HG02885 (cell line): ENCODE measurements at regions not wholly inside any gene's neighbourhood (a gene's known extent, or its start where the extent isn't known, plus 50 kb on each side); places are given as distances from the start of the nearest gene placed in this dataset.
"Not testable (repeated sequence)": the region's sequence is repeated elsewhere in the genome, so short reads cannot be mapped to it uniquely, and the experiment has no call there.

Source experiments
- ATAC-seq: cut with Tn5 transposase; IDR thresholded peaks from one replicate; pipeline ENCODE4 v1.9.1; 2021; ENCODE audit warnings: mild to moderate bottlenecking; ENCODE audit not compliant: unreplicated experiment, poor library complexity

- no peak for ATAC-seq
Observed at GRCh38 chr2:219829667-219830352, 202.4 kb downstream of the SLC4A3 start.

GRCh38 chr2:219830353-219830738 is 202.9 kb downstream of the SLC4A3 start:
- no peak for ATAC-seq

GRCh38 chr2:219831957-219832356 is 204.5 kb downstream of the SLC4A3 start:
- no peak for ATAC-seq

GRCh38 chr2:219832904-219833303 is 205.5 kb downstream of the SLC4A3 start:
- ATAC-seq: no peak

GRCh38 chr2:219835493-219835892 is 208.1 kb downstream of the SLC4A3 start:
- ATAC-seq: no peak

- no peak for ATAC-seq
Observed at GRCh38 chr2:219836647-219837177, 209.3 kb downstream of the SLC4A3 start.

GRCh38 chr2:219844401-219845091 is 217.1 kb downstream of the SLC4A3 start:
- peak; percentile 93 for ATAC-seq

GRCh38 chr2:219848882-219849281 is 221.5 kb downstream of the SLC4A3 start:
- no peak for ATAC-seq

GRCh38 chr2:219851169-219851568 is 223.7 kb downstream of the SLC4A3 start:
- no peak for ATAC-seq

- ATAC-seq: no peak
Observed at GRCh38 chr2:219851801-219852481, 224.5 kb downstream of the SLC4A3 start.

- no peak for ATAC-seq
Observed at GRCh38 chr2:219852626-219853025, 225.2 kb downstream of the SLC4A3 start.

- no peak for ATAC-seq
Observed at GRCh38 chr2:219856602-219857001, 229.2 kb downstream of the SLC4A3 start.

GRCh38 chr2:219857751-219858150 is 230.3 kb downstream of the SLC4A3 start:
- no peak for ATAC-seq

GRCh38 chr2:219861307-219861706 is 233.9 kb downstream of the SLC4A3 start:
- no peak for ATAC-seq

GRCh38 chr2:219864154-219864553 is 236.7 kb downstream of the SLC4A3 start:
- ATAC-seq: no peak

- no peak for ATAC-seq
Observed at GRCh38 chr2:219868635-219869034, 241.2 kb downstream of the SLC4A3 start.

GRCh38 chr2:219870041-219870440 is 242.6 kb downstream of the SLC4A3 start:
- no peak for ATAC-seq

- ATAC-seq: no peak
Observed at GRCh38 chr2:219871351-219871750, 243.9 kb downstream of the SLC4A3 start.

- ATAC-seq: no peak
Observed at GRCh38 chr2:219875036-219875435, 247.6 kb downstream of the SLC4A3 start.

GRCh38 chr2:219875986-219876385 is 248.6 kb downstream of the SLC4A3 start:
- ATAC-seq: not testable (repeated sequence)

- ATAC-seq: no peak
Observed at GRCh38 chr2:219876931-219877330, 249.5 kb downstream of the SLC4A3 start.
